Spleen (tissue), 11 donors: ENCODE measurements at regions not wholly inside any gene's neighbourhood (a gene's known extent, or its start where the extent isn't known, plus 50 kb on each side); places are given as distances from the start of the nearest gene placed in this dataset.

Source experiments
- DNase-seq: peaks from one replicate; pipeline ENCODE4 v3.0.0-alpha.2; 2020
- H3K27ac ChIP-seq, 8 donors: fragments of 200-600 bp; sonication (generic) in 7 of 8; 1 replicate in 4 of 8; 2 replicates in 4 of 8; pipeline versions ENCODE4 v1.5.0 to v1.8.0; 2016 to 2021; ENCODE audit warnings: inconsistent platforms in 4 of 8, mild to moderate bottlenecking in 4 of 8, moderate library complexity in 1 of 8
- H3K27me3 ChIP-seq, 7 donors: fragments of 200-600 bp; sonication (generic) in 6 of 7; replicated peaks in 1 of 7; 1 replicate in 4 of 7; 2 replicates in 3 of 7; pipeline versions ENCODE4 v1.5.0 to v1.8.0; 2016 to 2021; ENCODE audit warnings: inconsistent platforms in 3 of 7, mild to moderate bottlenecking in 1 of 7
- H3K36me3 ChIP-seq, 6 donors: fragments of 200-600 bp; sonication (generic) in 5 of 6; 1 replicate in 4 of 6; 2 replicates in 2 of 6; pipeline versions ENCODE4 v1.5.0 to v1.8.0; 2016 to 2021; ENCODE audit warnings: inconsistent platforms in 2 of 6
- H3K4me1 ChIP-seq, 6 donors: fragments of 200-600 bp; sonication (generic) in 5 of 6; 1 replicate in 3 of 6; 2 replicates in 3 of 6; pipeline versions ENCODE4 v1.5.0 to v1.8.0; 2016 to 2021; ENCODE audit warnings: inconsistent platforms in 3 of 6
- H3K4me3 ChIP-seq, 8 donors: fragments of 200-600 bp; sonication (generic) in 7 of 8; 1 replicate in 4 of 8; 2 replicates in 4 of 8; pipeline versions ENCODE4 v1.5.0 to v1.8.0; 2016 to 2021; ENCODE audit warnings: inconsistent platforms in 4 of 8, mild to moderate bottlenecking in 4 of 8, moderate library complexity in 2 of 8
- H3K9me3 ChIP-seq, 8 donors: fragments of 200-600 bp; sonication (generic) in 7 of 8; 1 replicate in 4 of 8; 2 replicates in 4 of 8; pipeline versions ENCODE4 v1.5.0 to v1.8.0; 2016 to 2021; ENCODE audit warnings: inconsistent platforms in 4 of 8
- CTCF ChIP-seq, 11 experiments: fragments of 200-600 bp in 7 of 11; fragments of 450-650 bp in 4 of 11; sonication (generic) in 4 of 11; IDR thresholded peaks in 8 of 11; conservative IDR thresholded peaks in 3 of 11; 1 replicate in 7 of 11; 2 replicates in 4 of 11; pipeline versions ENCODE4 v1.4.0 to v1.8.0; 2016 to 2021; ENCODE audit warnings: antibody characterized with exemption in 11 of 11, inconsistent platforms in 4 of 11, mild to moderate bottlenecking in 1 of 11
- POLR2A ChIP-seq, 3 donors: fragments of 450-650 bp; IDR thresholded peaks; one replicate each; pipeline ENCODE4 v1.5.1; 2017; ENCODE audit warnings: antibody characterized with exemption in 3 of 3, mild to moderate bottlenecking in 1 of 3
- POLR2AphosphoS5 ChIP-seq, 3 donors: sonication (generic); formaldehyde crosslinking; IDR thresholded peaks; one replicate each; pipeline ENCODE4 v1.5.1; 2017; ENCODE audit warnings: antibody characterized with exemption in 3 of 3
- WGBS, 5 donors: extraction: QIAGEN DNeasy Blood & Tissue Kit in 3 of 5; methylation state at CpG; one replicate each; pipeline versions ENCODE4 v1.1.5 to v1.1.7; 2013 to 2018; 5-methylcytosine and 5-hydroxymethylcytosine counted together
- intact Hi-C: fragments of 100-400 bp; cut with DNase I; formaldehyde crosslinking; loops from one replicate; pipeline ENCODE4 v1.15.0; 2023; ENCODE audit warnings: low total_unique reads
- donor health status: healthy with polysubstance abuse.
- donor health status: DM: no; HTN: no; CAD: no; lungs with moderate emphysema.
- donor health status: DM: no; HTN: no; CAD: no.
- donor health status: Bipolar disorder and iron deficiency.
- donor health status: healthy.
- donor health status: DM: no; HTN: no; CAD: no.
- donor health status: DM: yes; HTN: yes; CAD: no.

GRCh38 chr9:81389569-81389993, 299.8 kb downstream of the TLE1 start:
- 74 to 87% (median 83%) methylated on average over 6 of the region's 6 CpGs for WGBS, 5 donors
- DNase-seq = no peak
- Histone ChIP-seq H3K36me3 (no peaks in the 10 kb centered on the region), H3K27ac (no peak overlapping the region), H3K9me3 (no peaks in the 10 kb centered on the region), H3K4me3 (no peak overlapping the region), H3K27me3 (peaks cover 0 to 5% (median 0%) of the 10 kb centered on the region in 7 donors), H3K4me1 (peaks cover 0 to 3% (median 0%) of the 10 kb centered on the region in 6 donors)
- intact Hi-C loops = no loop called here
- TF ChIP-seq CTCF (IDR thresholded peaks at IDR 0.05 in 8 of 11, conservative IDR thresholded peaks at IDR 0.05 in 3 of 11) = no peak
- no peak for TF ChIP-seq POLR2AphosphoS5 (IDR thresholded peaks at IDR 0.05)
- no peak for TF ChIP-seq POLR2A (IDR thresholded peaks at IDR 0.05)

- 74 to 97% (median 90%) methylated on average over 1 of the region's 1 CpG for WGBS, 5 donors
- H3K27me3 ChIP-seq = peaks cover 0 to 5% (median 0%) of the 10 kb centered on the region in 7 donors
- H3K4me3 ChIP-seq = no peak overlapping the region
- DNase-seq = no peak
- peaks cover 0 to 3% (median 0%) of the 10 kb centered on the region in 6 donors for H3K4me1 ChIP-seq
- no peak overlapping the region for H3K27ac ChIP-seq
- H3K9me3 ChIP-seq = no peaks in the 10 kb centered on the region
- intact Hi-C loops = no loop called here
- H3K36me3 ChIP-seq = no peaks in the 10 kb centered on the region
- TF ChIP-seq POLR2AphosphoS5 (IDR thresholded peaks at IDR 0.05) = no peak
- no peak for TF ChIP-seq POLR2A (IDR thresholded peaks at IDR 0.05)
- no peak for TF ChIP-seq CTCF (IDR thresholded peaks at IDR 0.05 in 8 of 11, conservative IDR thresholded peaks at IDR 0.05 in 3 of 11)
Observed at GRCh38 chr9:81388831-81389230, 300.5 kb downstream of the TLE1 start.

GRCh38 chr9:81387360-81388106, 301.8 kb downstream of the TLE1 start:
- Histone ChIP-seq H3K4me3 (no peak overlapping the region), H3K9me3 (no peaks in the 10 kb centered on the region), H3K27me3 (peaks cover 0 to 5% (median 0%) of the 10 kb centered on the region in 7 donors), H3K36me3 (no peaks in the 10 kb centered on the region), H3K4me1 (peaks cover 0 to 3% (median 0%) of the 10 kb centered on the region in 6 donors), H3K27ac (no peak overlapping the region)
- WGBS, 5 donors = 83 to 88% (median 86%) methylated on average over 8 of the region's 8 CpGs
- no peak for DNase-seq
- intact Hi-C loops = no loop called here
- TF ChIP-seq CTCF (IDR thresholded peaks at IDR 0.05 in 8 of 11, conservative IDR thresholded peaks at IDR 0.05 in 3 of 11) (no peak), POLR2A (IDR thresholded peaks at IDR 0.05) (no peak), POLR2AphosphoS5 (IDR thresholded peaks at IDR 0.05) (no peak)

- no peak for DNase-seq
- H3K36me3 ChIP-seq = no peaks in the 10 kb centered on the region
- no peak overlapping the region for H3K27ac ChIP-seq
- WGBS, 5 donors = 56 to 75% (median 70%) methylated on average over 3 of the region's 3 CpGs
- H3K4me3 ChIP-seq = no peak overlapping the region
- no peaks in the 10 kb centered on the region for H3K27me3 ChIP-seq
- TF ChIP-seq CTCF (IDR thresholded peaks at IDR 0.05 in 8 of 11, conservative IDR thresholded peaks at IDR 0.05 in 3 of 11) (no peak), POLR2A (IDR thresholded peaks at IDR 0.05) (no peak), POLR2AphosphoS5 (IDR thresholded peaks at IDR 0.05) (no peak)
- intact Hi-C loops = no loop called here
- no peaks in the 10 kb centered on the region for H3K9me3 ChIP-seq
- H3K4me1 ChIP-seq = no peaks in the 10 kb centered on the region
Observed at GRCh38 chr9:81384911-81385310, 304.4 kb downstream of the TLE1 start.
